DLD1 (cell line): ENCODE measurements at regions not wholly inside any gene's neighbourhood (a gene's known extent, or its start where the extent isn't known, plus 50 kb on each side); places are given as distances from the start of the nearest gene placed in this dataset.

Source experiments
- in situ Hi-C: cut with HindIII; loops from 2 replicates; pipeline ENCODE4 v1.10.0; 2017; ENCODE audit warnings: low sequenced_read_pairs

DNA sequence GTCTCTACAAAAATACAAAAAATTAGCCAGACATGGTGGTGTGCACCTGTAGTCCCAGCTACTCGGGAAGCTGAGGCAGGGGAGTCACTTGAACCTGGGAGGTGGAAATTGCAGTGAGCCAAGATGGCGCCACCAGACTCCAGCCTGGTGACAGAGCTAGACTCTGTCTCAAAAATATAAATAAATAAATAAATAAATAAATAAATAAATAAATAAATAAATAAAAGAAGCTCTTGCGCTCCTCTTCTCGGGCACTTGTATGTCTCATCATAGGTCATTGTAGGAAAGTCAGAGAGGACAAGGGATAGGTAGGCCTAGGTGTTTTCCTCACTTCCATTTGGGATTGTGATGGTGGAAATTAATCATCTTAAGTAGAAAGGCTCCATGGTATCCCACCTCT lies 252.8 kb downstream of the PIK3R1 start:
- in situ Hi-C loops, result loop anchor here (25.0 kb wide), 1 partner anchor 519 kb away; no protein-coding TSS in a partner anchor

DNA sequence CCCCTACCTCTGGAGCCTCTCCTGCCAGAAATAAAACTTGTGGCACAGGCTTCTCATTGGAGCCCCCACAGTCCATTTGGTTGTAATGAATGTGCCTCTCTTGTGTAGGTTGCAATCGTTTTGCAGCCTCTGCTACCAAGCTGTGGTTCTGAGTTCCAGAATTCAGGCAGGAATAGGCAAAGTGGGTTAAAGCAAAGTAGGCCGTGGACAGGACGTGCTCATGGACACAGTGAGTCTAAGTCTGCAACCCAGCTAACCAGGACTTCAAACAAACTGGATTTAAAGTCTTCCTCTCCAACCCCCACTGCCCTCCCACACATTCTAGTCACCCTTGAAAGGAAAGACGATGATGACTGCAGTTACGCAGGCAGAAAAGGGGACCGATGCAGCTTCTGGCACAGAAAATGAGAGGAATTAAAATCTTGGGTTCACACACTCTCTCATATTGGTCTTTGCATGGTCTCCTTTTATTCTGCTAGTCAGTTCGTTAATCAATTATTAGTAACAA lies 260.0 kb downstream of the PIK3R1 start:
- in situ Hi-C loops, result no loop called here

DNA sequence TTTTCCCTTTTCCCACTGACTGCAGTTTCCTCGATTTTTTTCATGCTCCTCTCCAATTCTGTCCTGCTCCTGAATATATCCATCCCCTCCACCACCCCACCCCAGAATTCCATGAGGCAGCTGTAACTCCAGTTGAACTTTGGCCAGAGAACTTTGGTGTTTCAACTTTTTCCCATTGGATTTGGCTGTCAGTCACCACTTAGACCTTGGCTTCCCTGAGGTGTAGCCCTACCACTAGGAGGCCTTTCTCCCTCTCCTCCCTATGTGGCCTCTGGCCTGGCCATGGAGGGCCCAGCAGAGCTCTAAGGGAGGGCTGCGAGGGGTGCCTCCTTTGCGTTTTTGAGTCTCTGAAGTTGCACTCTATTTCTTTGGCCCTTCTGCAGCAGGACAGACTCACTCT lies 261.3 kb downstream of the PIK3R1 start:
- in situ Hi-C loops, result no loop called here

DNA sequence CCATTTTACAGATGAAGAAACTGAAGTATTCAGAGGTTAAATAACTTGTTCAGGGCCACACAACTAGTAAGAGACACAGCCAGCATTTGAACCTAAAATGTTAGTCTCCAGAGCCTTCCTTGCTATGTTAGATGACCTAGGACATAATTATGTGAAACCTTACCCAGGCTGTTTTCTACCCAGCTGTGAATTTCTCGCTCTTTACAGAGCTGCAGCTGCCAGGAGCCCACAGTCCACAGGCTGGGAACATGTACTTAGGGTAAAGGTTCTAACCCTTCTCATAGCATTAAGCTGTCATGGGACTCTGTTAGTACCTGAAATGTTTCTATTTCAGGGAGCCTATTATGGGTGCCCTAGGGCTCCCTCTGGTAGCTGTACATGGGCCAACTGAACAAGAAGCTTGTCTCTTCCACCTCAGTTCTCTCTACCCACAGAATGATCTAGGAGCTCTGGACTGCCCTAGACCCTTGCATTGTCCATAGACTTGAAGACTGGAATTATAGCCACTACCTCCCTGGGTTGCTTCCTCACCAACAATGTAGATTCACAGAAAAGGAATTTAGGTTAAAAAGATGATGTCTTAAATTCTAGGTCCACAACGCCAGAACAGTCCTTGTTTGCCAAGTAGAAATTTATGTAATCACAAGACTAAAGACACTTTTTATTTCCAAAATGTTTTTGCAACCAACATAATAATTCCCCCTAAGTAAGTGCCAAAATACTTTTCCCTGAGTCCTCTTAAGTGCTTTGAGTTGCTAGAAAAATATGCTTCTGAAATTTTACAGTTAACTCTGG lies 262.9 kb downstream of the PIK3R1 start:
- in situ Hi-C loops, result no loop called here

DNA sequence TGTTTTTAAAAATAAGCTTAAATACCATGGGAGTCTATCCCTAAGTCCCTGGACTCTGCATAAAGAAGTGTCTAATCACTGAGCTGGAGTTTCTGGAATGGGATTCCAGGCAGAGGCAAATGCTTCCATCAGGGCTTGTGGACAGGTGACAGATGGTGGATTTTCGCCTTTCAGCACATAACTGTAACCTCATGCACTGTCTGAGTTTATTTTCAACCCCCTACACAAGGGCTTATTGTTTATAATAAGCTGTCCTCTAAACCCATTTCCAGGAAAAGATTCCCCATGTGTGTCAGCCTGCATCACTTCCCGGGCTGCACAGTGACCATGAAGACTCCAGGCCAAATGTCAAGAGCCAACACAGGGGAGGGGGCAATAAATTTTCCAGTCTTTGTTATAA lies 264.0 kb downstream of the PIK3R1 start:
- in situ Hi-C loops, result no loop called here

DNA sequence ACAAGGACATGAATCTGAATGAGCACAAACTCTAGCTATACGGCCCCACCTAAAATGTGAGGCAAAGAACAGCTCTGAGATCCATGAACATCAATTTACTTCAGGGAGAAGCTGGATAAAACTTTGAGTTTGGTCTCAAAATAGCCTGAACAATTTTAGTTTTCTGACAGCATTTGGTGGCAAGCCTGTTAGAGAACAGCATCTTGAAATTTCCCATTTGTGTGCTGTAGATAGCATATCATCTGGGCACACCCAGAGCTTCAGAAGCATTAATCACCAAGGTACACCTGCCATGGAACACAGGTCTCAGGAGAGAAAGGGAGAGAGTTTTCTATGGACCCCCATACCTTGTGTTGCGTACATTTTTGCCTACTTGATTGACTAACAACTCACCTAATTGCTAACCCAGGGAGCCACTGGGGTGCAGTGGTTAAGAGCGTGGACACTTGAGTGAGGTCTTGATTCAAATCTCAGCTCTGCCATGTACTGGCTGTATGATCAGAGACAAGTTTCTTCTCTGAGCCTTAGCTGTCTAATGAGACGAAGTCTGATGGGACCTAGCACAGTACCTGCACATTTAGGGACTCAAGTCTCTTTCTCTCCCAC lies 264.9 kb downstream of the PIK3R1 start:
- in situ Hi-C loops, result no loop called here

DNA sequence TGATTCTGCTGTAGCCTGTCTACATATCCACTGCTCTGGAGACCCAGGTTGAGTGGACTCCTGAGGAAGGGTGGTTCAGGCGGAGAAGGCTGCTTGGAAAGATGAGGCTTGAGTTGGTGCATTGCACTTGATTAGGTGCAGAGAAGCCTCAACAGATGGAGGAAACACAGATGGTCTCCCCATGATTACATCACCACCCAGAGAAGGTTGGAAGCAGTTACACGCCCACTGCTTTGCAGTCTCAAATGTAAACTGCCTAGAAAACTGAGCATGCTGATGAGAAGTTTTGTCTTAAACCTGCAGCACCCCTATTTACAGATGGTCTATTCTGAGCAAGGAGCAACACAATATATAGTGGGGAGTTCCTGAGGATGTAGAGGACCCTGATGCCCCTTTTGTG lies 266.6 kb downstream of the PIK3R1 start:
- in situ Hi-C loops, result no loop called here

DNA sequence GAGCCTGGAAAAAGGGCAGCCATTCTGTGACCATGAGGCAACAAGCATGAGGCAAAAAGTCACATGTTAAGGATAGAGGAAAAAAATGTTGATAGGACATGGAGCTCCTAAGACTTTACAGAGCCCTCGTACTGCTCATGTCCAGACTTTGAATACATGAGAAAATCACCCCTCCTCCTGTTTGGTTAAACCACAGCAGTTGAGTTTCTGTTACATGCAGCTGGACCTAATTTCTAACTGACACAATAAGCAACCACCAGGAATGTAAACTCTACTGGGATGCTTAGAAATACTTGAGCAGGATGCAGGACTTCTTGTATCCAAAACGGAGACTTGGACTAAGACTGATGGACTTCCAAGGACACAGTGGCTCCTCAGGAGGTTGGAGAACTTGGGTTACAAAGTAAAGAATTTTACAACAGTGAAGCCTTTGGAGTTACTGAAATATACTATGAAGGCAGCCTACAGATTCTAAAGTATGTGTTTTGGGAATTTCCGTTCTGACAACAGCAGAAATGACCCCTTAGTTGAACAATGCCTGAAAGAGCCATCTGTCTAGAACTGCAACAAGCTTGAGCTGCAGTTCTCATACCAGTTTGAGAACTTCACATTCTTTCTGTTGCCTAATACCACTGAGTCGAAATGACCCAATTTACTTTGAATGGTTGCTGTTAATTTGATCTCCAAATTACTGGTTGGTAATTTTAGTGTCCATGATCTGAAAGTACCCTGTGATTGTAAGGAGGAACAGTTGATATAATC lies 268.9 kb downstream of the PIK3R1 start:
- in situ Hi-C loops, result no loop called here

DNA sequence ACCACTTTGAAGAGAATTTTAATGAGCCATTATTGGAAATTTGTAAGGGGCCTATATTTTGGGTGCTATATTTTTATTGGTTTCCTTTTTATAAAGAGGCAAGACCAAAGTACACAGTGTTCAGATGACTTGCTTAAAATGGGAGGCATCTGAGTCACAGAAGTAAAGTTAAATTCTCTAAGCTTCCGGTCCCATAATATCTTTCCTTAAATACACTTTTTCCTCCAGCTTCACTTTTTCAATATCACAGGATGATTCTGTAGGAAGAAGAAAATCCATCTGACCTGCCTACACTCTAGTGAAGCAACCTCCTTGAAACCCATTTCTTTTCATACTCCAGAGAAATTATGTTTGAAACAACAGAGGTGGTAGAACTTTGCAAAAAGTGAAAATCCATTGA lies 274.0 kb downstream of the PIK3R1 start:
- in situ Hi-C loops, result no loop called here

DNA sequence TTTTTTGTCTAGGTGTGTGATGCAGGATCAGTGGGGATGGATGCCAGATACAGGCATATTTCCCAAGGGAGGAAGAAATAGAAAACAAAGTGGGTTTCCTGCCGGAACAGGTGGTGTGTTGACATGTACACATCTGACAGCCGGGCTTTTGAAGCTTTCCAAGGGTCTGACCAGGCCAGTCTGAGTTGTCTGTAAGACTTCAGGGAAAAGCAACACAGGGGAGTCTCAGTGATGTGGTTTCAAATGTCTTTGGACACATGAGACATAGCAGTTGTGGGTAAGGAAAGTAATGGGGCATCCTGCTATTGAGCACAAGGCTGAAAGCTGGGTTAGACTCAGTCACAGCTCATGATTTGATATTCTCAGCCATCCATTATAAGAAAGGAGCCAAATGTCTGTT lies 274.9 kb downstream of the PIK3R1 start:
- in situ Hi-C loops, result no loop called here

DNA sequence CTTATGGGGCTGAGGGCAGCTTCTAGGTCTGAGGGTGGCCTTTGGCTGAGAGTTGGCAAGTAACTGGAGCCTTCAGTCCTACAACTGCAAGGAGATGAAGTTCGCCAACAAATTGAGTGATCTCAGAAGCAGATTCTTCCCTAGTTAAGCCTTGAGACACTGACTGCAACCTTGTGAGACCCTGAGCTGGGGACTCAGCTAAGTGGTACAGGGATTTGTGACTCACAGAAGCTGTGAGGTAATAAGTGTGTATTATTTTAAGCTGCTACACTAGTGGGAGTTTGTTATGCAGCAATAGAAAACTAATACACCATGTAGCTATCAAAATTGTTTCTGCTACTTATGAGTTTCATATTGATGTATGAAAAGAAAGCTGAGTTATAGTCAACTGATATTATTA lies 279.2 kb downstream of the PIK3R1 start:
- in situ Hi-C loops, result no loop called here

DNA sequence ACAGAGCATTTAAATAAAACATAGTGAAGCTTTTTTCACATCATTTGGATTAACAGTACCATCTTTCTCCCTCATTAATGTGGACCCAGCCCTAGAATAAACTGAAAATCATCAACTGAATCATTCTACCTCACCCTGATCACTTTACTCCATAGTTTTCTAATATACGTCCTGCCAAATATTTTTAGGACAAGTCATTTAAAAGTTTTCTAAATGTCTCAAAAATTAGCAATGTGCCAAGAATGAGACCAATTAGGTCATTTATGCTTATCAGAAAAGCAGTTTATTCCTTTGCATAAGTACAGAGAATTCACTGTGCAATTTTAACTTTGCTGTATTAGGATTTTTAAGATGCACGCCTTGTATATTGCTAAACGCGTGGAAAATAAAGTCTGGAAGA lies 284.4 kb downstream of the PIK3R1 start:
- in situ Hi-C loops, result no loop called here

DNA sequence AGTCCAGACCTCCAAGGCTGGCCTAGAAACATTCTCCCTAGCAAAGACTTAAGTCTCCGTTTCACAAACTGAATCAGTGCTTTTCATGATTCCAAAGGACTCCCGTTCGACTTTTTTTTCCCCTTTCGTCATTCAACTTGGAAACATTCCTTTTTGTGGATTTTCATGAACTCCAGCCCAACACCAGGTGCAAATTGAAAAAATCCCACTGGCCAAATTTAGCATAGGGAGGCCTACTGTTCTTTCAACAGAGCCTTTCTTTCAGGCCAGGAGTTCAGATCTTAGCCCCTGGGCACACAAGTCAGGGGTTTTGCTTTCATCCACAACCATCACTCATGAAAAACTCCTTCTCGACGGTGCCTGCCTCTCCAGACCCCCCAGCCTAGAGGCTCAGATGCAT lies 285.3 kb downstream of the PIK3R1 start:
- in situ Hi-C loops, result no loop called here

DNA sequence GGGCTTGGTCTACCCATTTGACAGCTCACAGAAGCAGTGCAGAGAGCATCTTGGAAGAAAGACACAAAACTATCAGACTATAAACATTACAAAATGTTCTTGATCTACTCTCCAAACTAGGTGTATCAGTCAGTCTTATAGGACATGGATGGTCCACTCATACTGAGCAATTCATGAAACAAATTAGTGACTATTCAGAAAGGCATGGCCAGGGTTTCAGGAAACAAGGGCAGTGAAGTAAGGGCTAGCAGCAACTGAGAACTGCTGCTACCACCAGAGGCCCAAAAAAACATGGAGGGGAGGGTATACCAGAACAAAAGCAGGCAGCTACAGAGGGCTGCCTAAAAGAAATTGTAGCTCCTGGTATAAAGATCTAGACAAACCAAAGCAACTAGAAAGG lies 287.0 kb downstream of the PIK3R1 start:
- in situ Hi-C loops, result no loop called here

DNA sequence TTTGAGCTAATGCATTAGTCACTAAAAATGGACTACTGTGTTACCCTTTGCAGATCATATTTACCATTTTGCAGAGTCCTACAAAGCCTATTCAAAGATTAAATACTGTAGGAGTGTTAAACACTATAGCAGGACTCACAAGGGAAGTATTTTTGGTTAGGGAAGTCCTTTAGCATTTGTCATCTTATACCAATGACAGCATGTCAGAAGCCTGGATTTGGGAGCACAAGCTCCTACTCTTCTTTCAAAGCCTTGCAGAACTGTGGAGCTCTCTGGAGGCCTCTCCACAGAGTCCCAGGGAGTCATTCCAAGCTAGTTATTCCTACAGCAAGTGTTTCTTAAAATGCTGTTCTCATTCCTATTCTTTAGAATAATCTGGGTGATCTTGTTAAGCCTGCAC lies 288.8 kb downstream of the PIK3R1 start:
- in situ Hi-C loops, result no loop called here

DNA sequence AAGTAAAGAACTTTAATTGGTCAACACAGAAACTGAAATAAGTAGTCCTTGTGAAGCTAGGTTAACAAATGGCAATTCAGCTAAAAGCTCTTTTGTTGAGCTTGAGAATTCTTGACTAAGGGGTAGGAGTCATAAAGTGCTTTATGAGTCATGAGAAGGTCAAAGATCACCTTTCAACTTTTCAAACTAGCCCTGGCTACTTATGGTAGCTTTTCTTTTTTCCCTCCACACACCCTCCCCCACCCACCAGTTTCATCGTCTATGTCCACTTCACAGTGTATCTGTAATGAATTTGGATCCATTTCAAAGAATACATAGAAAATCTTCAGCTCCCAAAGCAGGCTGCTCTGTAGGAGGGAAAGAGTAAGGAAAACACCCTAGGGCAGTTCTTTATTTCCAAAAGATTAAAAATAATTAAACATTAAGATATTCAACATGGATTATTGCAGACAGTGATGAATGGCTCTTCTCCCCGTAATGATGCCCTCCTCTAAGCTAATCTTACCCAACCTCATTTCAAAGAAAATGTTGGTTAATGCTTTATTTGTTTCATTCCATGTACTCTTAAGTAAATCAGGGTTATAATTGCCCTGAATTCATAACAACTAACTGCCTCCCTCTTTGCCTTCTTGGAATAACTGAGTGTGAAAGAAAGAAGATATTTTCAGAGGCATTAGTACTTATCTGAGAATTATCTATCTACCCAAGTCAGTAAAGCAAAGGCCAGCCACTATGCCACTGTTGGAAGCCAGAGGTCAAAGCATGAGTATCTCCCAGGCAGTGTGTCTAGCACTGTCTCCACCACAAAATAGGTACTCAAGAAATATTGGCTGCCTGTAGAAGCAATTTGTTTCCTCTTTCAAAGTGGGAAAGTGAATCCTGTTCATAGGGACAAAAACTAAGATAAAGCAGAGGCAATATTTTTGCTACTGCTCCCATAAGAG lies 290.6 kb downstream of the PIK3R1 start:
- in situ Hi-C loops, result no loop called here

DNA sequence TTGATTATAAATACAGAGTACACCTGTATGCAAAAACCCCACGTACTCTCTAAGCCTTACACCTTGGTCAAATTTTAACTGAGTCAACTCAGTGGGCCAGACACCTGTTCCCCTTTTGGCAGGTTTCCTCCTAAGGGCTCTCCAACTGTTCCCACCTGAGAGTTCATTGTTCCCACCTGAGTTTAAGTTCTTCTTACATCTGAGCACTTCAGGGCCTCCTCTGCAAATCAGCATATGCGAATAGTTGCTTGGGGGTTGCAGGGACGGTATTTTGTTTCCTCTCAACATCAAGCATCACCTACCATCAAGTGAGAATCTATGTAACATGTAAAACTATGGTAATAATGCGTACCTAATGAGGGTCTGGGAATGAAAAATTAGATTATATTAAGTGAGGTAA lies 300.0 kb downstream of the PIK3R1 start:
- in situ Hi-C loops, result no loop called here

DNA sequence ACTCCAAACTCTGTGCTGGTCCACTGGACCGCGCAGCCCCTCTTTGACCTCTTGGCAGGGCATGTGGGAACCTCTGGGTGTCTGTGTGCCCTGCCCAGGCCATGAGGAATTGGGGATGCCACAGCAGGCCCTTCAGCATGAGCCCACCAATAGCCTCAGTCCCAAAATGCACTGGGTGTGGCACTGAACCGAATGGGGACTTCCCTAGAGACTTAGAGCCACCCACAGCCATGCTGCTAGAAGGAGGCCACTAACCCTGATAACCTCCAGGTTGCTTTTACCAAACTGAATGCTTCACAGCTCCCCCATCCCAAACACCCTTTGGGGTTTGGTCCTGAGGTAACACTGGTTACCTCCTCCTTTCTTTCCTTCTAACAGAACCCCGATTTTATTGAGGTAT lies 302.7 kb downstream of the PIK3R1 start:
- in situ Hi-C loops, result no loop called here

DNA sequence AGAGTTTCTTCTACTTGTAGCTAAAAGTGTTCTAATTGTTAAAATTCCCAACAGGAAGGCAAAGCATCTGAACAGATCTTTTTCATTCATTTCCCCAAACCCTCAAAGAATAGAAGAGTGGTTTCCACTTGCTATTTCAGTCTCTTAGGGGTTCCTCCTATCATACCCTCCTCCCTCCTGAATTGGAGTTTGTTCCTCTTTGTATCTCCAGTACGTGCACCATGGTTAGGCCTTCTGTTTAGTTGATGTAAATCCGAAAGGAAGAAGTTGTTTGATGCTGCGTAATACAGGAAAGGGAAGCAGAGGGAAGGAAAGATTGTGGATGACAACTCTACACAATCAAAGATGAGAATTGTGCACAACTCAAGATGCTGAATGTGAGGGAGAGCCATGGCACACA lies 303.6 kb downstream of the PIK3R1 start:
- in situ Hi-C loops, result no loop called here

DNA sequence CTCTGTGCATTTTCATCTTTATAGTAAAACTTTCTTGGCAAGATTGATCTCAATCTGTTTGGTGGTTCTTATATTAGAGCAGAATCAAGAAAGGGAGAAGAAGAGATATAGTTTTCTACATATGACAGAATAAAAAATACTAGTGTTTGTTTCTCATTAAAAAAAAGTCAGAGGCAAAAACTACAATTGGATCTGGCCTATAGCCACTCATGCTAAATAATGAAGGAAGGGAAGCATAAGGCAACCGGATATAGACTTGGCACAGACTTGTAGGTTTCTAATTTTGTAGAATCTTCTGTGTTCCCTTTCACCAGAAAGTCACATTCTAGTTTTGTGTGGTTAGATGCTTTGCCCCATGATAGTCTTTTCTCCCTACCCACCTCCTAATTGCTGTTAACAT lies 306.2 kb downstream of the PIK3R1 start:
- in situ Hi-C loops, result no loop called here

DNA sequence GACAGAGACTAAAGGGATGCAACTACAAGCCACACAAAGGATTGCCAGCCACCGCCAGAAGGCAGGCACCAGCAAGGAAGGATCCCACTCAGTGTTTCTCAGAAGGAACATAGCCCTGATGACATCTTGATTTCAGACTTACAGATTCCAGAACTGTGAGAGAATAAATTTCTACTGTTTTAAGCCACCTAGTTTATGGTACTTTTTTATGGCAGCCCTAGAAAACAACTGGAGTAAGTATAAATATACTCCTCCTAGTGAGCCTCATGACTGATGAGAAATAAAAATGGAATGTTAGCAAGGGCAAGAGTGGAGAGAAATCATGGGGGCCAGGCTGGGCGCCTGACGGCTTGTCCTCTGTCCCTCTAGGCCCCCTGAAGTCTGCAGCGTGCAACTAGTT lies 307.3 kb downstream of the PIK3R1 start:
- in situ Hi-C loops, result no loop called here
